HK-2 (cell line): ENCODE measurements at regions not wholly inside any gene's neighbourhood (a gene's known extent, or its start where the extent isn't known, plus 50 kb on each side); places are given as distances from the start of the nearest gene placed in this dataset.
"Not testable (repeated sequence)": the region's sequence is repeated elsewhere in the genome, so short reads cannot be mapped to it uniquely, and the experiment has no call there.

Experiments
- DNase-seq: peaks from one replicate; pipeline ENCODE4 v3.0.0-alpha.2; 2018; ENCODE audit not compliant: unreplicated experiment

DNA sequence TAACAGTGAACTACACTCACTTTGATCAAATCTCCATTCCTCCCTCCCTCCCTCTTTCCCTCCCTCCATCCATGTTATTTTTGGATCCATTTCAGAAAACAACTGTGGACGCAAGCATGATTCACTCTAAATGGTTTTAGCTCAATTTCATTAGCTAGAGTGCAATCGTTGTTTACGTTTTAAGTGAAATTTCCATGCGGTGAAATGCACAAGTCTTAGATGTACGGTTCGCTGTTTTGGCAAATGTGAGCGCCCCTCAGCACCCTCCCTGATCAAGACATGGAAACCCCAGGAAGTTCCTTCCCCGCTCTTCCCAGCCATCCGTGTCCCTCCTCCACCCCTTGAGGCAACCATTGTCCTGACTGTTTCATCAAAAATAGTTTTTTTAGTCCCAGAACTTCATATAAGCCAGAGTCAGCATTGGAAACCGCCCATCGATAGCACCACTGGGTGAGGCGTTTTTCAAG, 206.3 kb downstream of the NPIPB11 start:
- DNase-seq, result not testable (repeated sequence)

DNA sequence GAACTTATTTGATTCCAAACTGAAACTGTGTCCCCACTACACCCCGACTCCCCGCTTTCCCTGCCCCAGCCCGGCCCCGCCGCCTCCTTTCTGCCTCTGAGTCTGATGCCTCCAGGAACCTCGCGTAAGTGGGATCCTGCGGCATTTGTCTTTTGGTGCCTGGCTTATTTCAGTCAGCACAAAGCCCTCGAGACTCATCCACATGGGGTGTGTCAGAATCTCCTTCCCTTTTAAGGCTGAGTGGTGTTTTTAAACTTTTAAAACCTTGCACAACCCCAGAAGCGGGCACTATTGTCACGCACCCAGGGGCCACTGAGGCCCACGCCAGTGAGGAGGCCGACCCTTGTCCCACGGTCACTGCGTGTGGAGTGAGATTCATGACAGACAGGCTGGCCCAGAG, 206.9 kb downstream of the NPIPB11 start:
- DNase-seq, result not testable (repeated sequence)

- DNase-seq, result no peak
Observed at GRCh38 chr16:29198731-29199521, 207.6 kb downstream of the NPIPB11 start.

GRCh38 chr16:29198231-29198630, 208.3 kb downstream of the NPIPB11 start:
- DNase-seq, result no peak

DNA sequence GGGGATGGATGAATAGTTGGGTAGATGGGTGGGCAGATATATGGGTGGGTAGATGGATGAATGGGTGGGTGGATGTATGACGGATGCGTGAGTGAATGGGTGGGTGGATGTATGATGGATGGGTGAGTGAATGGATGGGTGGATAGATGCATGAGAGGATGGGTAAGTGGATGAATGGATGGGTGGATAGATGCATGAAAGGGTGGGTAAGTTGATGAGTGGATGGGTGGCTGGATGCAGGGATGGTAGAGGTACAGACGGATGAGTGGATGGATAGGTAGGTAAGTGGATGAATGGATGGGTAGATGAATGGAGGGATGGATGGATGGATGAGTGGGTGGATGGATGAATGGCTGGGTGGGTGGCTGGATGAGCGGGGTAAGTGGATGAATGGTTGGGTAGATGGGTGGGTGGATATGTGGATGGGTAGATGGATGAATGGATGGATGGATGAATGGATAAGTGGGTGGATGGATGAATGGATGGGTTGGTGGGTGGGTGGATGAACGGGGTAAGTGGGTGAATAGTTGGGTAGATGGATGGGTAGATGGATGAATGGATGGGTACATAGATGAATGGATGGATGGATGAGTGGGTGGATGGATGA, 208.9 kb downstream of the NPIPB11 start:
- DNase-seq, result not testable (repeated sequence)

DNA sequence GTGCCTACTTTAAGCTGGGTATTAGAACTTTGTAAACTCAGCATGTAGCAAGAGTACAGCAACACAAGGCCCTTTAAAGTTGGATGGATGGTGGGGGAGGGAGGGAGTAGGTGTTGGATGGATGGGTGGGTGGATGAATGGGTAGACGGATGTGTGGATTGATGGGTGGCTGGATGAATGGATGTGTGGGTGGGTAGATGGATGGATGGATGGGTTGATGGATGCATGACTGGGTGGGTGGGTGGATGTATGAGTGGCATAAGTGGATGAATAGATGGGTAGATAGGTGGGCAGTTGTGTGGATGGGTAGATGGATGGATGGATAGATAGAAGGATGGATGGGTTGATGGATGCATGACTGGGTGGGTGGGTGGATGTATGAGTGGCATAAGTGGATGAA, 209.8 kb downstream of the NPIPB11 start:
- not testable (repeated sequence) for DNase-seq

- DNase-seq, result not testable (repeated sequence)
Observed at GRCh38 chr16:29195116-29195872, 210.4 kb downstream of the LAT start.

DNA sequence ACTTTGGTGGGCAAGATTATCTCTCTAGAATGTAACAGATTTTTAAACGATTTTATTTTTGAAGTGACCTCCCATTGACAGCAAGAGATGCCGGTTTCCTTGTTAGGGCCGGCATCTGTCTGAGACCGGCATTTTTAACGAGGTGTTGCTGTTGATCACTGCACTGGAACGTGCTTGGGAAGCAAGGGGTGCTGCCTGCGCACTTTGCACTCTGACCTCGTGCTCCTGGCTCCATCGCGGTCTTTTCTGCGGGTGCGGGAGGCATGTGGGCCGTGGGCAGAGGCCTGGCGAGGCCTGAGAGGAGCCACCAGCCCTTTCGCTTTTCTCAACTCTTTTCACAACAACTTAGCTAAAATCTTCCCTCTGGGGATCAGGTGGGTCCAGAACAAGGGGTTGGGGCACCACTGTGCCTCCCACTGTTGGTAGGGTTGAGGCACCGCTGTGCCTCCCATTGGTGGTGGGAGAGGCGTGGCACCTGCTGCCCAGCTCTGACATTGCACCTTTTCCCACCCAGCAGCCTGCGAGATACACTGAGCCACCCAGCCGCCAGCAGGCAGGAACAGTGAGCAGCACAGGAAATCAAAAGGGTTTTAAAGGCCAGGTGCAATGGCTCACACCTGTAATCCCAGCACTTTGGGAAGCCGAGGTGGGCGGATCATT, 209.5 kb downstream of the LAT start:
- DNase-seq, result not testable (repeated sequence)

- not testable (repeated sequence) for DNase-seq
Observed at GRCh38 chr16:29193634-29194033, 208.8 kb downstream of the LAT start.

DNA sequence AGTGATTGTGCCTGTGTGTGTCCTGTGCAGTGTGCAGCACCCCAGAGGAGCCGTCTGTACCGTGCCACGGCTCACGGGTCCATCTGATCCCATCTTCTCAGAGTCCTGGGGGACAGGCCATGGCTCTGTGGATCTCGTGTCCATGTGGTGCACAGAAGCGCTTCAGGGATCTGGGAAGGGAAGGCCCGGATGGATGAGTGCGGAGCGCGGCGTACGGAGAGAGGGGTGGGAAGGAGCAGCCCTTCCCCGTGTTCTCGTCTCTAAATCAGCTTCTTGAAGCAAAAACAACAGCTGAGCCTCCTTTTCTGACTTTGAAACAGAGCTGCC, 208.4 kb downstream of the LAT start:
- not testable (repeated sequence) for DNase-seq

DNA sequence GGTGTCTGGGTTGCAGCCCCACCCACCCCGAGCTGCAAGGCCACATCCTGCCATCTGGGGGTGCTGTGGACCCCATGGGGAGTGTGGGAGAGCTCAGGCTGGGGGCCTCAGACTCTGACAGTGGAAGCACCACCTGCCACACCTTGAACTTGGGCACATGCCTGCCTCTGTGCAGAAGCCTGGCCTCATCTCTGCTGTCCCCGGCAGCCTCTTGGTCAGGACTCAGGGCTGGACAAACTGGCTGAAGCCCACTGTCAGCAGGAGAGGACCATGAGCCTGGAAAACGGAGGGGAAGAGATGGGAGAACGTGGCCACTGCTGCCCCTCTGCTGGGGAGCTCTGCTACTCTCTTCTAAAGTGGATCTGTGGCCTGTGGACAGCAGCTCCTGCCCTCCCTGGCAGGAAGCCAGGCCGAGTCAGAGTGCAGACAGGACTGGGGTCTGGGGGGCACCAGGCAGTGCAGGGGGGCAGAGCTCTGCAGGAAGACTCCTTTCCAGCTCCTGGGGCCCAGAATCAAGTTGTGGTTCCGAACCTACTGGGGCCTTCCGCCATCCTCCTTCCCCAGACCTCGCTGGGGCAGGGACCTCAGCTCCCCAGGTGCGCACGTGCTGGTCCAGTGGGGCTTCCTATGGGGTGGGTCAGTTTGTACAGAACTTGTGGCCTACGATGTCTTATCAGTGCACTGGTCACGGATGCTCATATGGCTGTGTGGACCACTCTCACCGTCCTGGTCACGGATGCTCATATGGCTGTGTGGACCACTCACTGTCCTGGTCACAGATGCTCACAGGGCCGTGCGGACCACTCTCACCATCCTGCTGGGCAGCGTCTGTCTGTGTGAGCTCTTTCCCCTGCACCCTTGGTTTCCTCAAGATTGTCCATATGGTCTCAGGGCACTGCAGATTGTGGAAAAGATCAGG, 207.7 kb downstream of the LAT start:
- DNase-seq, result no peak

DNA sequence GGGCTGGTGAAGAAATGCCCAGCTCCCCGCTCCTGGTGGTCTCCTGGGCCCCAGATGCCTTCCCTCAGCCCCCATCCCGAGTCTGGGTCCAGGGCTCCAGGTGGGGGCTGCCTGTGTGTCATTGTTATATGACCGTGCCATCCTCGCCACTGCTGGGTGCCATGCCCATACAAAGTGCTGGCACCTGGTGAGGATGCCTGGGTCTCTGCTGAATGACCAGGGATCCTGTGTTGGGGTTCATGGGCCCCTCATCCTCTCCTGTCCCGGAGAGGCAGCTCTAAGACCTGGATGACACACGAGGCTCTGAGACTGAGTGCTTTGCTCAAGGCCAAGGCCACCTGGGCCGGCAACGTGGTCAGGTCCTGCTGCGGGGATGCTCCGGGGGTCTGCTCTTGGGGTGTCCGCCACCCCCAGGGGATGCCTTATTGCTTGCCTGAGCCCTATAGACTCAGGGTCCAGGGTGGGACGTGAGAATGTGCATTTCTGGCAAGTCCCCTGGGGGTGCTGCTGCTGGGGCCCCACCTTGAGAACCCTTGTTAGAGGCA, 206.9 kb downstream of the LAT start:
- DNase-seq, result not testable (repeated sequence)

DNA sequence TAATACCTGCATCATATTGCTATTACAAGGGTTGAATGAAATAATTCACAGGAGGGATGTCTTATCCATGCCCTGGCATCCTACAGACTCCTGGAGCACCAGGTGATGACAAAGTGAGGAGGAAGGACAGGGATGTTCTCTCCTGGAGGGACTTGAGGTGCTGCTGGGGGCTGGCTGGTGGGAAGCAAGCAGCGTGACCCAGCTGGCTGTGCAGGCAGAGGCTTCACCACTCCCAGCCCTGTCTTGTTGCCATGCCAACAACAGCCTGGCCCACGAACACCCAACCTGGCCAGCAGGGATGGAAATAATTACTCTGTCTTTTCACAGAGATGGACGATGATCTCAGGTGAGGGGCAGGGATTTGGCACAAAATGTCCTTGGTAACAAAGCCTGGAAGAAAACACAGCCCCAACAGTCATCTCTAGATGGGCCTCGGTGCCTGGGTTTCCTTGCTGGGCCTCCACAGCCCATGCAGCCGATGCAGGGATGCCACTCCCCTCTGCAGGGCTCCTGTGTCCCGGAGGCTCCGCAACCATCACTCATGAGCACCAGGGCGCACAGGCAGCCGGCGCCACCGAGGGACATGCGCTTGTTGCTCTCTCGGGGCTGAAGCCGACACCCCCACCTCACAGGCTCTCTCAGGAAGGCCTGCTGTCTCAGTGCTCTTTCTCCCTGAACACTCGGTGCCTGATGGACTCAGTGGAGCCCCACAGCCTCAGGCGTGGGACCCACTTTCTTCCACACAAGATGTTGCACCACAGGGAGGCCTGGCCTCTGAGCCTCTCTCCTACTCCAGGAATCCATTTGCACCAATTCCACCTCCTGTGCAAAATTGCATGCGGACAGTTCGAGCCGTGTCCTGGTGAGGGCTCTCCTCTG, 205.9 kb downstream of the LAT start:
- DNase-seq, result not testable (repeated sequence)

GRCh38 chr16:29188806-29189205, 204.0 kb downstream of the LAT start:
- DNase-seq, result not testable (repeated sequence)

- DNase-seq, result not testable (repeated sequence)
Observed at GRCh38 chr16:29186306-29187220, 201.7 kb downstream of the LAT start.

GRCh38 chr16:29185872-29186271, 201.0 kb downstream of the LAT start:
- DNase-seq, result not testable (repeated sequence)

GRCh38 chr16:29184738-29185438, 200.0 kb downstream of the LAT start:
- not testable (repeated sequence) for DNase-seq
